GM12878 (cell line): ENCODE measurements at regions not wholly inside any gene's neighbourhood (a gene's known extent, or its start where the extent isn't known, plus 50 kb on each side); places are given as distances from the start of the nearest gene placed in this dataset.

Experiments used
- ATAC-seq: fragments of 200-7000 bp; cut with Tn5 transposase; 3 replicates; pipeline ENCODE4 v1.9.1; 2020; ENCODE audit warnings: mild to moderate bottlenecking, moderate library complexity
- BruUV-seq: library from RNA; stranded (reverse); fragments of 400-500 nt; replicated peaks from 2 replicates; lab custom pipeline; 2021; lab: Mats Ljungman, UMichigan
- CTCF ChIA-PET: fragments of 300-600 bp; sonication (Branson Sonifier 250); formaldehyde crosslinking; extraction: SDS; loops from one replicate; lab custom pipeline; 2021; ENCODE audit warnings: inconsistent platforms; lab: Yijun Ruan, JAX
- POLR2A ChIA-PET: fragments of 350-600 bp; formaldehyde crosslinking; extraction: SDS; loops from one replicate; lab custom pipeline; 2021; ENCODE audit warnings: inconsistent platforms; lab: Charles Lee
- RAD21 ChIA-PET: fragments of 300-600 bp; sonication (Branson Sonifier 250); formaldehyde crosslinking; loops from one replicate; lab custom pipeline; 2023; ENCODE audit warnings: antibody characterized with exemption; ENCODE audit not compliant: unreplicated experiment; lab: Charles Lee
- SMC1A ChIA-PET: fragments of 300-600 bp; sonication (Branson Sonifier 250); formaldehyde crosslinking; loops from one replicate; lab custom pipeline; 2023; ENCODE audit not compliant: unreplicated experiment, uncharacterized antibody; lab: Charles Lee
- DNase-seq: peaks from one replicate; pipeline ENCODE4 v3.0.0-alpha.2; 2011; ENCODE audit warnings: low read depth, low spot score
- FAIRE-seq: peaks from 3 replicates; lab custom pipeline; 2011; peaks lifted over from hg19 to GRCh38; lab: Jason Lieb, UNC
- H2AFZ ChIP-seq: 2 replicates; pipeline ENCODE4 v1.6.0; 2011; ENCODE audit warnings: low read depth, low read length, control low read depth; ENCODE audit not compliant: control insufficient read depth
- H3K27ac ChIP-seq: 2 replicates; pipeline ENCODE4 v1.5.1; 2011; ENCODE audit warnings: control low read depth; ENCODE audit not compliant: control insufficient read depth, insufficient read depth
- H3K27me3 ChIP-seq, 2 experiments: replicated peaks in 1 of 2; 2 replicates each; pipeline versions ENCODE4 v1.6.0 to v1.6.1; 2011; ENCODE audit warnings: low read length in 1 of 2; ENCODE audit not compliant: control insufficient read depth in 2 of 2, insufficient read depth in 2 of 2
- H3K36me3 ChIP-seq, 2 experiments: 2 replicates each; pipeline ENCODE4 v1.5.1; 2011; ENCODE audit warnings: low read length in 1 of 2; ENCODE audit not compliant: control insufficient read depth in 2 of 2, insufficient read depth in 2 of 2
- H3K4me1 ChIP-seq: 2 replicates; pipeline ENCODE4 v1.6.1; 2011; ENCODE audit warnings: mild to moderate bottlenecking, low read length, moderate library complexity, mixed read lengths; ENCODE audit not compliant: control insufficient read depth, insufficient read depth
- H3K4me2 ChIP-seq: 2 replicates; pipeline ENCODE4 v1.6.0; 2011; ENCODE audit warnings: control low read depth; ENCODE audit not compliant: control insufficient read depth, insufficient read depth
- H3K4me3 ChIP-seq: fragments of 200-600 bp; sonication (generic); 2 replicates; pipeline ENCODE4 v1.5.1; 2016
- H3K79me2 ChIP-seq: 2 replicates; pipeline ENCODE4 v1.6.0; 2011; ENCODE audit warnings: low read length; ENCODE audit not compliant: control insufficient read depth, insufficient read depth
- H3K9ac ChIP-seq: 2 replicates; pipeline ENCODE4 v1.8.0; 2011; ENCODE audit warnings: low read length, control low read depth, mixed read lengths; ENCODE audit not compliant: control insufficient read depth, insufficient read depth
- H3K9me3 ChIP-seq: replicated peaks from 3 replicates; pipeline ENCODE4 v1.5.1; 2011; ENCODE audit warnings: mild to moderate bottlenecking, low read length; ENCODE audit not compliant: control insufficient read depth, insufficient read depth
- H4K20me1 ChIP-seq: 2 replicates; pipeline ENCODE4 v1.6.0; 2011; ENCODE audit not compliant: control insufficient read depth, insufficient read depth
- BHLHE40 ChIP-seq, 2 experiments: fragments of 450-650 bp in 1 of 2; IDR thresholded peaks; 2 replicates each; pipeline ENCODE4 v1.6.1; 2011 to 2017; ENCODE audit warnings: low read depth in 2 of 2, borderline replicate concordance in 1 of 2, improper control_type of control experiment in 1 of 2, low read length in 1 of 2, mild to moderate bottlenecking in 1 of 2
- HCFC1 ChIP-seq: fragments of 150-350 bp; IDR thresholded peaks from 2 replicates; pipeline ENCODE4 v1.6.1; 2014; ENCODE audit warnings: low read length
- IRF4 ChIP-seq: IDR thresholded peaks from 2 replicates; pipeline ENCODE4 v1.6.1; 2011; ENCODE audit warnings: low read depth, low read length
- KLF5 ChIP-seq: fragments of 450-650 bp; IDR thresholded peaks from 2 replicates; pipeline ENCODE4 v1.6.1; 2014; ENCODE audit warnings: mild to moderate bottlenecking; ENCODE audit not compliant: partially characterized antibody
- RUNX3 ChIP-seq: IDR thresholded peaks from 2 replicates; pipeline ENCODE4 v1.6.1; 2012; ENCODE audit warnings: low read length, inconsistent platforms
- WGBS: methylation state at CpG from one replicate; pipeline ENCODE4 v1.1.6; 2016; ENCODE audit warnings: low lambda C conversion rate; ENCODE audit not compliant: insufficient replicate concordance, insufficient coverage; ENCODE audit errors: missing lambda C conversion rate; 5-methylcytosine and 5-hydroxymethylcytosine counted together
- in situ Hi-C: fragments of 300-500 bp; cut with MboI; formaldehyde crosslinking; loops from 9 replicates; pipeline ENCODE4 v1.14.3; 2018; ENCODE audit warnings: mixed read lengths
- intact Hi-C: fragments of 100-400 bp; cut with micrococcal nuclease; formaldehyde crosslinking; loops from one replicate; pipeline ENCODE4 v1.14.2; 2022; ENCODE audit not compliant: unreplicated experiment
- TF ChIP-seq, protein P1 (sequence below): fragments of 450-650 bp; IDR thresholded peaks from 2 replicates; pipeline ENCODE4 v1.6.1; 2017; ENCODE audit warnings: mild to moderate bottlenecking, low read depth, inconsistent platforms; ENCODE audit not compliant: poor library complexity, severe bottlenecking
- TF ChIP-seq, protein P2 (sequence below): fragments of 450-650 bp; IDR thresholded peaks from 2 replicates; pipeline ENCODE4 v1.6.1; 2018; ENCODE audit warnings: mild to moderate bottlenecking, low read depth, moderate library complexity; ENCODE audit not compliant: partially characterized antibody
- TF ChIP-seq, protein P3 (sequence below): IDR thresholded peaks from 2 replicates; pipeline ENCODE4 v1.6.1; 2012; ENCODE audit warnings: mild to moderate bottlenecking, low read depth, low read length

DNA sequence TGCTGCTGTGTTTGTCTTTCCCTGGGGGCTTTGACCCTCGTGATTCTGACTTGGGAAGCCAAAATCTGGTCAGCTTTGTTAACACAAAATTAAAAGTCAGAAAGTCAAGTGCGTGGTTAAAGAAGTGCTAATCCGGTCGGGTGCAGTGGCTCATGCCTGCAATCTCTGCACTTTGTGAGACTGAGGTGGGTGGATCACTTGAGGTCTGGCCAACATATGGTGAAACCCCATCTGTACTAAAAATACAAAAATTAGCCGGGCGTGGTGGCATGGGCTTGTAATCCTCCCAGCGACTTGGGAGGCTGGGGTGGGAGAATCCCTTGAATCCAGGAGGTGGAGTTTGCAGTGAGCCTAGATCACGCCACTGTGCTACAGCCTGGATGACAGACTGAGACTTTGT is 844.6 kb downstream of the VRK1 start:
- intact Hi-C loops (no loop called here), in situ Hi-C loops (no loop called here)
- Histone ChIP-seq H2AFZ (no peak overlapping the region), H3K36me3 (no peaks in the 10 kb centered on the region), H3K9me3 (no peaks in the 10 kb centered on the region), H4K20me1 (no peaks in the 10 kb centered on the region), H3K79me2 (no peaks in the 10 kb centered on the region), H3K4me1 (no peaks in the 10 kb centered on the region), H3K9ac (no peak overlapping the region), H3K4me3 (no peak overlapping the region), H3K27me3 (no peaks in the 10 kb centered on the region), H3K4me2 (no peak overlapping the region), H3K27ac (no peak overlapping the region)
- no TSS peak for BruUV-seq
- TF ChIP-seq, protein P1, sequence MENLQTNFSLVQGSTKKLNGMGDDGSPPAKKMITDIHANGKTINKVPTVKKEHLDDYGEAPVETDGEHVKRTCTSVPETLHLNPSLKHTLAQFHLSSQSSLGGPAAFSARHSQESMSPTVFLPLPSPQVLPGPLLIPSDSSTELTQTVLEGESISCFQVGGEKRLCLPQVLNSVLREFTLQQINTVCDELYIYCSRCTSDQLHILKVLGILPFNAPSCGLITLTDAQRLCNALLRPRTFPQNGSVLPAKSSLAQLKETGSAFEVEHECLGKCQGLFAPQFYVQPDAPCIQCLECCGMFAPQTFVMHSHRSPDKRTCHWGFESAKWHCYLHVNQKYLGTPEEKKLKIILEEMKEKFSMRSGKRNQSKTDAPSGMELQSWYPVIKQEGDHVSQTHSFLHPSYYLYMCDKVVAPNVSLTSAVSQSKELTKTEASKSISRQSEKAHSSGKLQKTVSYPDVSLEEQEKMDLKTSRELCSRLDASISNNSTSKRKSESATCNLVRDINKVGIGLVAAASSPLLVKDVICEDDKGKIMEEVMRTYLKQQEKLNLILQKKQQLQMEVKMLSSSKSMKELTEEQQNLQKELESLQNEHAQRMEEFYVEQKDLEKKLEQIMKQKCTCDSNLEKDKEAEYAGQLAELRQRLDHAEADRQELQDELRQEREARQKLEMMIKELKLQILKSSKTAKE = no peak
- TF ChIP-seq BHLHE40 (IDR thresholded peaks at IDR 0.05; ENCODE audit: borderline replicate concordance in 1 of 2, low read depth in 2 of 2, low read length in 1 of 2) (peak in 1 of 2 experiments; percentile 58; a peak in 1 of 4 replicates), HCFC1 (no peak), IRF4 (no peak), RUNX3 (peak; percentile 32; the same call in 1 of the 2 replicates)
- POLR2A ChIA-PET = interaction anchor here (0.5 kb wide), 1 partner anchor 175 kb away, joined by 8 read pairs; no protein-coding TSS in a partner anchor
- RAD21 ChIA-PET = no interaction called here
- CTCF ChIA-PET = no interaction called here
- WGBS = 27% methylated on average over 8 of the region's 8 CpGs
- SMC1A ChIA-PET = interaction anchor here (0.8 kb wide), 1 partner anchor 282 kb away, joined by 5 read pairs; no protein-coding TSS in a partner anchor
- DNase-seq = no peak
- 0 out of 3 replicates have a peak, but pooled peaks have one; percentile 32 for ATAC-seq
- FAIRE-seq = no peak

DNA sequence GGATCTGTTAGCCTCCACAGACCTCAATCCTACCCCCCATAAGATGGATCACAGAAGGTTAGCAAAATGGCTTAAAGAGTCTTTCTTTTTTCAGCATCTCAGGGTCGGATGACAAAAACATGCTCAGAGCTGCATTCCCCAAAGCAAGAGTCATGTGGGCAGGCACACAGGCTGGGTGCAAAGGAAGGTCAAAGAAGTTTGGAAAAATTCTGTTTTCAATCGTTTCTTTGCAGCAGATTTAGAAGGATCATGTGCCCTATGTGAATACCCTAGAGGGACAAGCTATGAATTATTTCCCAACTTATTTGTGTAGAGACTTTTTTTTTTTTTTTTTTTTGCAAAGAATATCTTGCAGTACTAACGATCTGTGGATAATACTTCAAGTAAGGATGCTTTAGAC is 845.4 kb downstream of the VRK1 start:
- in situ Hi-C loops = no loop called here
- Histone ChIP-seq H3K27ac (no peak overlapping the region), H3K27me3 (no peaks in the 10 kb centered on the region), H3K4me2 (no peak overlapping the region), H3K9me3 (no peaks in the 10 kb centered on the region), H3K79me2 (no peaks in the 10 kb centered on the region), H4K20me1 (no peaks in the 10 kb centered on the region), H2AFZ (no peak overlapping the region), H3K4me1 (no peaks in the 10 kb centered on the region), H3K4me3 (no peak overlapping the region), H3K9ac (no peak overlapping the region), H3K36me3 (no peaks in the 10 kb centered on the region)
- POLR2A ChIA-PET = no interaction called here
- 2% methylated on average over 3 of the region's 3 CpGs for WGBS
- intact Hi-C loops = no loop called here
- SMC1A ChIA-PET = interaction anchor here (0.6 to 0.8 kb wide), 2 partner anchors 115 to 282 kb away, joined by 4 to 5 read pairs; no protein-coding TSS in a partner anchor
- CTCF ChIA-PET = no interaction called here
- DNase-seq = no peak
- TF ChIP-seq, protein P2, sequence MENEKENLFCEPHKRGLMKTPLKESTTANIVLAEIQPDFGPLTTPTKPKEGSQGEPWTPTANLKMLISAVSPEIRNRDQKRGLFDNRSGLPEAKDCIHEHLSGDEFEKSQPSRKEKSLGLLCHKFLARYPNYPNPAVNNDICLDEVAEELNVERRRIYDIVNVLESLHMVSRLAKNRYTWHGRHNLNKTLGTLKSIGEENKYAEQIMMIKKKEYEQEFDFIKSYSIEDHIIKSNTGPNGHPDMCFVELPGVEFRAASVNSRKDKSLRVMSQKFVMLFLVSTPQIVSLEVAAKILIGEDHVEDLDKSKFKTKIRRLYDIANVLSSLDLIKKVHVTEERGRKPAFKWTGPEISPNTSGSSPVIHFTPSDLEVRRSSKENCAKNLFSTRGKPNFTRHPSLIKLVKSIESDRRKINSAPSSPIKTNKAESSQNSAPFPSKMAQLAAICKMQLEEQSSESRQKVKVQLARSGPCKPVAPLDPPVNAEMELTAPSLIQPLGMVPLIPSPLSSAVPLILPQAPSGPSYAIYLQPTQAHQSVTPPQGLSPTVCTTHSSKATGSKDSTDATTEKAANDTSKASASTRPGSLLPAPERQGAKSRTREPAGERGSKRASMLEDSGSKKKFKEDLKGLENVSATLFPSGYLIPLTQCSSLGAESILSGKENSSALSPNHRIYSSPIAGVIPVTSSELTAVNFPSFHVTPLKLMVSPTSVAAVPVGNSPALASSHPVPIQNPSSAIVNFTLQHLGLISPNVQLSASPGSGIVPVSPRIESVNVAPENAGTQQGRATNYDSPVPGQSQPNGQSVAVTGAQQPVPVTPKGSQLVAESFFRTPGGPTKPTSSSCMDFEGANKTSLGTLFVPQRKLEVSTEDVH = no peak
- TF ChIP-seq, protein P3, sequence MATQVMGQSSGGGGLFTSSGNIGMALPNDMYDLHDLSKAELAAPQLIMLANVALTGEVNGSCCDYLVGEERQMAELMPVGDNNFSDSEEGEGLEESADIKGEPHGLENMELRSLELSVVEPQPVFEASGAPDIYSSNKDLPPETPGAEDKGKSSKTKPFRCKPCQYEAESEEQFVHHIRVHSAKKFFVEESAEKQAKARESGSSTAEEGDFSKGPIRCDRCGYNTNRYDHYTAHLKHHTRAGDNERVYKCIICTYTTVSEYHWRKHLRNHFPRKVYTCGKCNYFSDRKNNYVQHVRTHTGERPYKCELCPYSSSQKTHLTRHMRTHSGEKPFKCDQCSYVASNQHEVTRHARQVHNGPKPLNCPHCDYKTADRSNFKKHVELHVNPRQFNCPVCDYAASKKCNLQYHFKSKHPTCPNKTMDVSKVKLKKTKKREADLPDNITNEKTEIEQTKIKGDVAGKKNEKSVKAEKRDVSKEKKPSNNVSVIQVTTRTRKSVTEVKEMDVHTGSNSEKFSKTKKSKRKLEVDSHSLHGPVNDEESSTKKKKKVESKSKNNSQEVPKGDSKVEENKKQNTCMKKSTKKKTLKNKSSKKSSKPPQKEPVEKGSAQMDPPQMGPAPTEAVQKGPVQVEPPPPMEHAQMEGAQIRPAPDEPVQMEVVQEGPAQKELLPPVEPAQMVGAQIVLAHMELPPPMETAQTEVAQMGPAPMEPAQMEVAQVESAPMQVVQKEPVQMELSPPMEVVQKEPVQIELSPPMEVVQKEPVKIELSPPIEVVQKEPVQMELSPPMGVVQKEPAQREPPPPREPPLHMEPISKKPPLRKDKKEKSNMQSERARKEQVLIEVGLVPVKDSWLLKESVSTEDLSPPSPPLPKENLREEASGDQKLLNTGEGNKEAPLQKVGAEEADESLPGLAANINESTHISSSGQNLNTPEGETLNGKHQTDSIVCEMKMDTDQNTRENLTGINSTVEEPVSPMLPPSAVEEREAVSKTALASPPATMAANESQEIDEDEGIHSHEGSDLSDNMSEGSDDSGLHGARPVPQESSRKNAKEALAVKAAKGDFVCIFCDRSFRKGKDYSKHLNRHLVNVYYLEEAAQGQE = no peak
- no peak for TF ChIP-seq KLF5
- FAIRE-seq = no peak
- BruUV-seq = no TSS peak
- no peak for ATAC-seq
- RAD21 ChIA-PET = no interaction called here
